Right cardiac atrium (tissue), 5 donors: ENCODE measurements at regions not wholly inside any gene's neighbourhood (a gene's known extent, or its start where the extent isn't known, plus 50 kb on each side); places are given as distances from the start of the nearest gene placed in this dataset.
A peak's percentile ranks its signal among the peaks of the same experiment; 100 is the strongest.

Experiments
- ATAC-seq, 2 donors: fragments of 200-7000 bp; cut with Tn5 transposase; one replicate each; pipeline versions ENCODE4 v1.8.0 to v1.9.1; 2020; ENCODE audit warnings: moderate library complexity in 2 of 2, mild to moderate bottlenecking in 1 of 2
- DNase-seq, 3 donors: peaks; one replicate each; pipeline ENCODE4 v3.0.0-alpha.2; 2020
- H3K27ac ChIP-seq: one replicate; pipeline ENCODE4 v1.5.1; 2013; ENCODE audit warnings: mild to moderate bottlenecking, low read length, control low read depth, moderate library complexity
- H3K27me3 ChIP-seq: one replicate; pipeline ENCODE4 v1.6.1; 2013; ENCODE audit not compliant: control insufficient read depth, insufficient read depth
- H3K4me1 ChIP-seq: one replicate; pipeline ENCODE4 v1.6.1; 2013; ENCODE audit warnings: low read length; ENCODE audit not compliant: control insufficient read depth, insufficient read depth
- H3K4me3 ChIP-seq: one replicate; pipeline ENCODE4 v1.5.1; 2013; ENCODE audit warnings: low read length, control low read depth
- H3K9me3 ChIP-seq: one replicate; pipeline ENCODE4 v1.6.1; 2013; ENCODE audit warnings: low read length; ENCODE audit not compliant: control insufficient read depth
- WGBS: extraction: QIAGEN DNeasy Blood & Tissue Kit; methylation state at CpG from one replicate; pipeline ENCODE4 v1.1.7; 2013; 5-methylcytosine and 5-hydroxymethylcytosine counted together
- intact Hi-C, 4 donors: fragments of 100-400 bp; cut with DNase I; formaldehyde crosslinking; loops; one replicate each; pipeline versions ENCODE4 v1.11.0 to v1.14.0; 2022 to 2023
- donor health status: healthy with polysubstance abuse.
- donor health status: DM: no; HTN: yes; CAD: no.
- donor health status: DM: no; HTN: no; CAD: no.
- donor health status: DM: no; HTN: yes; CAD: no; lungs with severe emphysema.
- donor health status: DM: yes; HTN: yes; CAD: no.

DNA sequence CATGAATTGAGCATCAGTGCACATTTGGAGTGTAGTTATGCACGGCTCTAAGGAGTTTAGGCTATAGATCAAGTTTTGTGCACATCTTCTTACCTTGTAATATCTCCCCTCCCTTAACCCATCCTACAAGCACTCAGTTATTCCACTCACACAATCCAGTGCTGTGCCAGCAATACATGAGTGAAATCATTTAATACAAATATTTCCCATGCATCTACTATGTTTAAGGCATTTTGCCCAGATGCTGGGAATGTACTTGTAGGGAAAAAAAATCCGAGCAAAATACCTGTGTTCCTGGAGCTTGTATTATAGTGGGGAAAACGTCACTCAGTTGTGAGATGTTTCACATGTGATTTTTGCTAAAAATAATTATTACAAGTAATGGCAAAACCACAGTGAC is 191.6 kb upstream of the LDB2 start:
- 90% methylated on average over 3 of the region's 3 CpGs for WGBS
- H3K27ac ChIP-seq = no peak overlapping the region
- no peaks in the 10 kb centered on the region for H3K27me3 ChIP-seq
- peaks cover 3% of the 10 kb centered on the region for H3K4me1 ChIP-seq
- ATAC-seq (no peak), DNase-seq (no peak)
- no peaks in the 10 kb centered on the region for H3K9me3 ChIP-seq
- no peak overlapping the region for H3K4me3 ChIP-seq
- intact Hi-C loops = no loop called here

DNA sequence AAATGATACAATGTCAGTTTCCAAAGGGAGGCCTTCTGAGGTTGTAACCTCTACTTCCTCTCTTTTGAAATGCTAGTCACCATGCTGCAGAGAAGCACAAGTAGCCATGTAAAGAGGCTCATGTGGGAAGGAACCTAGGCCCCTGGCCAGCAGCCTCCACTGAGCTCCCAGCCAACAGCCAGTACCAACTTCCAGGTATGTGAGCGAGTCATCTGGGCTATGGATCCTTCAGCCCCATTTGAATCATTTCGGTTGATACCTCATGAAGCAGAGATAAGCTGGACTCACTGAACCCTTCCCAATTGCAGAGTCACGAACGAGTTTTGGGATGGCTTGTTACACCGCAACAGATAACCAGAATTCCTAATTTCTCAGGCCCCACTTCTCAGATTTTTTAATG is 187.0 kb upstream of the LDB2 start:
- no peak overlapping the region for H3K27ac ChIP-seq
- H3K4me1 ChIP-seq = no peaks in the 10 kb centered on the region
- H3K9me3 ChIP-seq = no peaks in the 10 kb centered on the region
- H3K4me3 ChIP-seq = no peak overlapping the region
- no peak for ATAC-seq
- no peaks in the 10 kb centered on the region for H3K27me3 ChIP-seq
- intact Hi-C loops = no loop called here
- WGBS = 98% methylated on average over 5 of the region's 5 CpGs
- DNase-seq = no peak

DNA sequence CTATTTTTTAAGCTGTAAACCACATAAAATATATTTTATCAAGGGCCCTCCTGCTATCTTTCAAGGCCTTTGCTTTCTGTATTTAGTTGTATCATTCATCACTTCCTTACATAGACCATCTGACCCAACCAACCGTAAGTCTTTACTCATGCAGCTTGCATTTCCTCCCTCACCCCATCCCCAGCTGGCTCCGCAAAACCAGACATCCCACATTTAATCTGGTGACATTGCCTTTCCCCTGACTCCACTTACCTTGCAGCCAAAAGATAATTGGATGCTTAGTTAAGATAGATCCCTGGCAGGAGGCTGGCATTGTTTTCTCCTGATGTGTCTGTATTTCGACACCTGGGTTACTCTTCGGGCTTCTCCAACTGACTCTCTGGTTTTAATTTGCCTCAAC is 183.7 kb upstream of the LDB2 start:
- 86% methylated on average over 4 of the region's 4 CpGs for WGBS
- DNase-seq = no peak
- Histone ChIP-seq H3K9me3 (no peaks in the 10 kb centered on the region), H3K4me3 (no peak overlapping the region), H3K27ac (no peak overlapping the region), H3K4me1 (no peaks in the 10 kb centered on the region), H3K27me3 (no peaks in the 10 kb centered on the region)
- intact Hi-C loops = no loop called here
- ATAC-seq = no peak

DNA sequence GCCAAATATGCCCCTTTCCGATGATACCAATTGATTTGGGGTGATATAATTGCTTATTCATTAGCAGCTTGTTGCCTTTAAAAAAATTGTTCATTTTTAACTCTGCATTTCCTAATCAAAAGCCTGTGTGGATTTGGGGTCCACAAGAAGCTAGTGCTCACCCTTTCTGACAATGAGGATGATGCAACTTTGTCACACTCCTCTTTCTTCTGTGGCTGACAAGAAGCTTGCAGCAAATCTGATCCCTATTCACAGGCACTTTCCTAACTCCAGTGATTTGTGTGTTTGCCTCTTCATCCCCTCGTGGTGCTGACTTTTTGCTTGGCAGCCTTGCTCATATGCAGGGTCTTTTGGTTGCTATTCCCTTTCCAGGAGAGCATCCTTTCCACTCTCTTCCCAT is 182.7 kb upstream of the LDB2 start:
- no peak for ATAC-seq

DNA sequence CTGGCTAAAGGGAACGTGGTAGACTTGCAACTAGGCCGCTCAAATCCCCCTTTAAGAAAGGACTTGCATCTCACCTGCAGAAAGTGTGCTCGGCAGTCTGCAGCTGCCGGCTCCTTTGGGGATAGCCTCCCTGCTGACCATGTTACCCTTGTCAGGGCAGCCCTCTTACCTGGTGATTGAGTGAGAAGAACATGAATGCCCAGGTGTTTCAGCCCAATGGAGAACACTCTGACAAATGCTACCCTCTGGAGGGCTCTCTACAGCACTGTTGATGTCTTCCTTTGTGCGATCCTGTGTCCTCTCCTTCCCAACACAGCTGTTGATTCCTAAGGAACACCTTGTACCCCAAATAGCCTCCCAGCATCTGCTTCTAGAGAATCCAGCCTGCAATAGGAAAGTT is 178.7 kb upstream of the LDB2 start:
- no peak overlapping the region for H3K27ac ChIP-seq
- H3K9me3 ChIP-seq = no peaks in the 10 kb centered on the region
- intact Hi-C loops = no loop called here
- no peaks in the 10 kb centered on the region for H3K27me3 ChIP-seq
- DNase-seq (no peak), ATAC-seq (no peak)
- H3K4me1 ChIP-seq = peaks cover 3% of the 10 kb centered on the region
- WGBS = 95% methylated on average over 5 of the region's 5 CpGs
- H3K4me3 ChIP-seq = no peak overlapping the region

More for the DNA sequence above, 182.7 kb upstream of the LDB2 start:
- intact Hi-C loops = no loop called here
- no peaks in the 10 kb centered on the region for H3K4me1 ChIP-seq
- 67% methylated on average over 2 of the region's 2 CpGs for WGBS
- no peak overlapping the region for H3K4me3 ChIP-seq
- DNase-seq = no peak
- H3K27me3 ChIP-seq = no peaks in the 10 kb centered on the region
- no peaks in the 10 kb centered on the region for H3K9me3 ChIP-seq
- H3K27ac ChIP-seq = no peak overlapping the region

DNA sequence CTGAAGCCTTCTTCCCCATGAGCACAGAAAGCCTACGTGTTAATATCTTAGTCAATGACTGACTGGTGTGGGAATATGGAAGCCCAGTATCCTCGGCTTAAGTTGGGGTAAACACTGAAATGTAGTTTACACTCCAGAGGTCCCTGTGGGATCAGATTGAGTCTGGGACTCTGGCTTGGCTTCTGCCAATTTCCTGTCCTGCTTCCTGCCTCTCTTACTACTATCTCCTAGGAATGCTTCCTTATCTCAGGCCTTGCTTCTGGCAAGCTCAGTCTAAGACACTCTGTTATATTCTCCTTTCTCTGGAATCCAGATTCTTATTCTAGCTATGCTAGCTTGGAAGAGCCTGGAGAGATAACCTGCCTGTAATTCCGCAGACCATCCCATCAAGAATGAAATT is 174.0 kb upstream of the LDB2 start:
- ATAC-seq (peak; percentile 89 to 92), DNase-seq (no peak)
- Histone ChIP-seq H3K27ac (no peak overlapping the region), H3K4me1 (peaks cover 3% of the 10 kb centered on the region), H3K9me3 (no peaks in the 10 kb centered on the region), H3K4me3 (no peak overlapping the region), H3K27me3 (no peaks in the 10 kb centered on the region)
- intact Hi-C loops = no loop called here
- WGBS = 30% methylated on average over 3 of the region's 3 CpGs

DNA sequence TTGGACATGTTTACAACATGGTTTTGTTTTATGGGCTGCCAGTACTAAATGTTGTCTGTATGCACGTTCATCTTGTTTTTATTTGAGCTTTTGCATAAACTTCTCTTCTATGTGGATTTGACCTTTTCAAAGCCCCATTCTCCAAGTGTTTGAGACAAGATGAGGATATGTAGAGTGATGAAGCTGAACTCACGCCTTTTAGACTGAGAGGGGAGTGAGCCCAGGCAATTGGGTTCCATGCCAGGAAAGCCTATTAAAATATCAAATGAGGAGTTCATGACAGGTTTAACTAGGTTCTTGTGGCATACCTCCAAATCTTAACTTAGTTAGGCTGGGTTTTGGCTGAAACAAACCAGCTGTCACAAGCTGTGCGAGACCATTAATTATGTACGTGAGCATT is 170.4 kb upstream of the LDB2 start:
- Histone ChIP-seq H3K4me1 (peaks cover 3% of the 10 kb centered on the region), H3K4me3 (no peak overlapping the region), H3K27me3 (no peaks in the 10 kb centered on the region), H3K9me3 (no peaks in the 10 kb centered on the region), H3K27ac (no peak overlapping the region)
- DNase-seq (no peak), ATAC-seq (no peak)
- intact Hi-C loops = no loop called here
- WGBS = 53% methylated on average over 4 of the region's 4 CpGs

DNA sequence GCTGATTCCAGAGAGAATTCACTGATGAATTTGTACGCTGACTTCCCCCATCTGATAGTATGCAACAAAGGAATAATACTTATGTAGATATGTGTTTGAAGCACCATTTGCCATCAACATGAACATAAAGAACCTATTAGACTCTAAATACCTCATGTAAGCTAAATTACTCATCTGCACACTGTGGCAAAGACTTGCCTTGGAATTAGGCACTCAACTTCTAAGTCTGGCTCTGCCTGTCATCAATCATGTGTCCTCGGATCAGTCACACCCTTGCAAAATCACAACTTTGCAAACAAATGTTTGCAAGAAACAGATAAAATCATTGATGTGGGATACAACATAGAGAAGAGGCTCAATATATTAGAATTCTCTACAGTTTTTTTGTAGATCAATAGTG is 169.9 kb upstream of the LDB2 start:
- 76% methylated on average over 2 of the region's 2 CpGs for WGBS
- H3K4me1 ChIP-seq = peaks cover 3% of the 10 kb centered on the region
- DNase-seq (no peak), ATAC-seq (no peak)
- intact Hi-C loops = no loop called here
- H3K27me3 ChIP-seq = no peaks in the 10 kb centered on the region
- H3K27ac ChIP-seq = no peak overlapping the region
- H3K4me3 ChIP-seq = no peak overlapping the region
- H3K9me3 ChIP-seq = no peaks in the 10 kb centered on the region

DNA sequence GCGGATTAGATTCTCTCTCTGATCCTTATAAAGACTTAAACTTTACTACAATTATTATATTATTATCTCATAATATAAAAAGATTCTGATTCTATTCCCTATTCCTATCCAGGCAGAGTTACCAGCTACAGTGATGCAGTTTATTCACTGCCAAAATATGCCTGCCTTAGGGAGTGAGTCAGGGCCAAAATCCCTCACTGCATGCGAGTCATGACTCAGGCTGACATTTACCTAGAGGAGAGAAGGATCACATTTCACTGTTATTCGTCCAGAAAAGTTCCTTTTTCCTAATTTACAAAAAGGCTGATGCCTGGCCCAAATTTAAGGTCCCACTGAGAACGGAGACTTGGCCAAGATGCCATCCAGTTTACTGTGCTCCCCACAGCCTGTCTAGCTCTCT is 168.5 kb upstream of the LDB2 start:
- 65% methylated on average over 4 of the region's 4 CpGs for WGBS
- DNase-seq (no peak), ATAC-seq (peak; percentile 29 to 74)
- Histone ChIP-seq H3K9me3 (no peaks in the 10 kb centered on the region), H3K27ac (no peak overlapping the region), H3K4me1 (no peaks in the 10 kb centered on the region), H3K4me3 (no peak overlapping the region), H3K27me3 (no peaks in the 10 kb centered on the region)
- intact Hi-C loops = no loop called here

DNA sequence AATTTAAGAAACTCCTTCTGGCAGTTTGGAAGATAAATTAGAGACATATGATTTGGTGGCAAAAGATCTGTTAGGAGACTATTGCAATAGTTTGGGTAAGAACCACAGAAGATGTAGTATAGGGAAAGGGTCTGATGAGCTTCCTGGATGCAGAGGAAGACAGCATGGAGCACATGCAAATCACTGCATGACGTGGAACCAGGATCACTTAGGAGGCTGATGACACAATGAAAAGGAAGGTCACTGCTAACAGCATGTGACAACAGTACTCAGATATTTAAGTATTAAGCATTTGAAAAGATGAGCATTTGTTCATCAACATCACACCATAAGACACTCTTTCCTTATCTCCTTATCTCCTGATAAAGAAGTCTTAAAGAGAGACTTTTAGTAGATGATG is 167.8 kb upstream of the LDB2 start:
- H3K4me3 ChIP-seq = no peak overlapping the region
- 64% methylated on average over 1 of the region's 1 CpG for WGBS
- no peak overlapping the region for H3K27ac ChIP-seq
- intact Hi-C loops = no loop called here
- no peaks in the 10 kb centered on the region for H3K9me3 ChIP-seq
- ATAC-seq (no peak), DNase-seq (no peak)
- no peaks in the 10 kb centered on the region for H3K4me1 ChIP-seq
- H3K27me3 ChIP-seq = no peaks in the 10 kb centered on the region

DNA sequence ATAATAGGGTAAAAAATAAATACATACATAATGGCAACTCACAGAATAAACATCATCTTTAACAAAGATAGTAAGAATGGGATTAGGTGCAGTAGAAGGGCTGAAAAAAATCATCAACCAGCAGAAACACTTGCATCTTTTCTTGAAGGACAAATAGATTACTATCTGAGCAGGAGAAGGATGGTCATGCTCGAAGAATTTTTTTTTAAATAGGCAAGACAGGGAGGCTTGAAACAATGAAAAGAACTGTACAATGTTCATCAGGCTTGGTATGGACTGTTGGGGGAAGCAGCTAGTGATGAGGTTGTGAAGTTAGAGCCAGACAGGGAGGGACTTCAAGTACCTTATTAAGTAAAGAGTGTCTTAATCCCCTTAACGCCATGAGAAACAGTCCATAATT is 167.4 kb upstream of the LDB2 start:
- no peaks in the 10 kb centered on the region for H3K4me1 ChIP-seq
- no peaks in the 10 kb centered on the region for H3K27me3 ChIP-seq
- no peaks in the 10 kb centered on the region for H3K9me3 ChIP-seq
- no peak overlapping the region for H3K4me3 ChIP-seq
- 84% methylated on average over 2 of the region's 2 CpGs for WGBS
- intact Hi-C loops = no loop called here
- no peak overlapping the region for H3K27ac ChIP-seq
- no peak for ATAC-seq
- DNase-seq = no peak

DNA sequence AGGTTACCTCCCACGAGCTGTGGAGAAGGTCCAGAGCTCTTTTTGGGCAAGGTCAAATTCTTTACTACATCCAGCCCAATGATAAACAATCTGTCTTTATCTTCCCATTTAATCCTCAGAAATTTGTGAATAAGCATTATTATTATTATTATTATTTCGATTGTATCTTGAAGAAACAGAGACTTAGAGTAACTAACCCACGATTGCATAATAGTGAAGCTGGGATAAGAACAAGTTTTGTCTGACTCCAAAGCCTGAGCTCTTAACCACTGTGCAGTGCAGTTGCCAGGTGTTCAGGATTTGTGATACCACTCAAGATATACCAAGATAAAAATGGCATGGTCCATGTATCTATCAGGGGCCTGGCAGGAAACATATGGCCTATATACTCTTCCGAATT is 166.5 kb upstream of the LDB2 start:
- intact Hi-C loops = no loop called here
- Histone ChIP-seq H3K27ac (no peak overlapping the region), H3K27me3 (no peaks in the 10 kb centered on the region), H3K9me3 (no peaks in the 10 kb centered on the region), H3K4me1 (no peaks in the 10 kb centered on the region), H3K4me3 (no peak overlapping the region)
- WGBS = 90% methylated on average over 4 of the region's 4 CpGs
- DNase-seq (no peak), ATAC-seq (no peak)
